Vagina (tissue), 2 donors: ENCODE measurements at regions not wholly inside any gene's neighbourhood (a gene's known extent, or its start where the extent isn't known, plus 50 kb on each side); places are given as distances from the start of the nearest gene placed in this dataset.

Experiments used
- DNase-seq, 2 donors: peaks; one replicate each; pipeline ENCODE4 v3.0.0-alpha.2; 2017; ENCODE audit errors: extremely low spot score in 2 of 2
- H3K27ac ChIP-seq: fragments of 200-600 bp; sonication (generic); one replicate; pipeline ENCODE4 v1.5.1; 2019
- H3K27me3 ChIP-seq: fragments of 200-600 bp; sonication (generic); one replicate; pipeline ENCODE4 v1.5.1; 2019
- H3K36me3 ChIP-seq, 2 donors: fragments of 200-600 bp; sonication (generic); one replicate each; pipeline ENCODE4 v1.5.1; 2017 to 2019
- H3K4me1 ChIP-seq: fragments of 200-600 bp; sonication (generic); one replicate; pipeline ENCODE4 v1.5.1; 2019
- H3K4me3 ChIP-seq, 2 donors: fragments of 200-600 bp; sonication (generic); 1 replicate in 1 of 2; 2 replicates in 1 of 2; pipeline ENCODE4 v1.5.1; 2016 to 2019
- H3K9me3 ChIP-seq: fragments of 200-600 bp; sonication (generic); one replicate; pipeline ENCODE4 v1.5.1; 2019
- POLR2A ChIP-seq, 2 donors: fragments of 450-650 bp; IDR thresholded peaks; one replicate each; pipeline ENCODE4 v1.6.1; 2017; ENCODE audit warnings: antibody characterized with exemption in 2 of 2, mild to moderate bottlenecking in 2 of 2, moderate library complexity in 2 of 2
- POLR2AphosphoS5 ChIP-seq, 2 donors: sonication (generic); formaldehyde crosslinking; IDR thresholded peaks; one replicate each; pipeline ENCODE4 v1.9.0; 2017; ENCODE audit warnings: antibody characterized with exemption in 2 of 2, mild to moderate bottlenecking in 2 of 2, low read depth in 1 of 2; ENCODE audit not compliant: insufficient read depth in 1 of 2
- intact Hi-C: fragments of 100-400 bp; cut with DNase I; formaldehyde crosslinking; loops from one replicate; pipeline ENCODE4 v1.15.1; 2023
- TF ChIP-seq, protein P1 (sequence below), 3 experiments: fragments of 450-650 bp in 2 of 3; fragments of 200-600 bp in 1 of 3; sonication (generic) in 1 of 3; IDR thresholded peaks; one replicate each; pipeline ENCODE4 v1.5.1; 2017 to 2019; ENCODE audit warnings: antibody characterized with exemption in 3 of 3, mild to moderate bottlenecking in 2 of 3, moderate library complexity in 2 of 3

DNA sequence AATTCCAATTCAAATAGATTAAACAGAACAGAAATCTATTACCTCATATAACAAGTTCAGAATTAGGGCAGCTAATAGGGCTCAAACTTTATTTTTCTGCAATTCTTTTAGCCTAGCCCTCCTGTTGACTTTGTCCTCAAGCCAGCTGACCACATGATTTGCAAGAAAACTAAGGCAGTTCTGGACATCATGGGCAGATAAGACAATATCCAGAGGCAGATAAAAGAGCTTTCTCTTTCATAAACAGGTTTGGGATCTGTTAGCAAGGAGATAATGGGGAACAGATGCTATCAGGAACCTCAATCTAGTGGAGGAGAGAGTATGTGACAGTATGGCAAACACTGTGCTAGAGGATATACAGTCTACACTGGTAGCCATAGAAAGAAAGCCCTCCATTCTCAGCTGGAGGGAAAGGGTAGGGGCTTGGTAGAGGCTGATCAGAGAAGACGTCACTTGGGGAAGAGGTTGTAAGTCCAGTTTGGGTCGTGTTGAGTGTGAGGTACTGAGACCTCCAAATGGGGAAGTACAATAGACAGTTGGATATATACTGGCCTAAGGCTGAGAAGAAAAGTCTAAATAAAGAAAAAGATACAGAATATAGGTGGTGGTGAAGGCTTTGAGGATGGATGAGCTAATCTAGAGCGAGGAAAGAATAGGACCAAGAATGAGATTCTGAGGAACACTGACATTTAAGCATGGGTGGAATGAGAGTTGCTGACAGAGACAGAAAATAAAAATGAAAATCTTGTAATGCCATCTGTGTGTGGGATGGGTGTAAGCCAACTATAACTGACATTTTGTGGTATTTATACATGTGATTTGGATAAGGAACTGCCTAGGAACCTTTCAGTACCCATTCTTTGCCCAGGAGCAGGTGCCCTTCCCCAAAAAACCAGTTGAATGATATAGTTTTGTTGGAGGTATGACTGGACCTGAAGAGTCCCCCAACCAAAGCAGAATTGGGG, 67.4 kb downstream of the CYB561 start:
- intact Hi-C loops, result no loop called here
- Histone ChIP-seq H3K27me3 (no peaks in the 10 kb centered on the region), H3K9me3 (no peaks in the 10 kb centered on the region), H3K27ac (no peak overlapping the region), H3K4me3 (no peak overlapping the region), H3K36me3 (no peaks in the 10 kb centered on the region), H3K4me1 (no peaks in the 10 kb centered on the region)
- TF ChIP-seq, protein P1, sequence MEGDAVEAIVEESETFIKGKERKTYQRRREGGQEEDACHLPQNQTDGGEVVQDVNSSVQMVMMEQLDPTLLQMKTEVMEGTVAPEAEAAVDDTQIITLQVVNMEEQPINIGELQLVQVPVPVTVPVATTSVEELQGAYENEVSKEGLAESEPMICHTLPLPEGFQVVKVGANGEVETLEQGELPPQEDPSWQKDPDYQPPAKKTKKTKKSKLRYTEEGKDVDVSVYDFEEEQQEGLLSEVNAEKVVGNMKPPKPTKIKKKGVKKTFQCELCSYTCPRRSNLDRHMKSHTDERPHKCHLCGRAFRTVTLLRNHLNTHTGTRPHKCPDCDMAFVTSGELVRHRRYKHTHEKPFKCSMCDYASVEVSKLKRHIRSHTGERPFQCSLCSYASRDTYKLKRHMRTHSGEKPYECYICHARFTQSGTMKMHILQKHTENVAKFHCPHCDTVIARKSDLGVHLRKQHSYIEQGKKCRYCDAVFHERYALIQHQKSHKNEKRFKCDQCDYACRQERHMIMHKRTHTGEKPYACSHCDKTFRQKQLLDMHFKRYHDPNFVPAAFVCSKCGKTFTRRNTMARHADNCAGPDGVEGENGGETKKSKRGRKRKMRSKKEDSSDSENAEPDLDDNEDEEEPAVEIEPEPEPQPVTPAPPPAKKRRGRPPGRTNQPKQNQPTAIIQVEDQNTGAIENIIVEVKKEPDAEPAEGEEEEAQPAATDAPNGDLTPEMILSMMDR (IDR thresholded peaks at IDR 0.05), result no peak
- TF ChIP-seq POLR2AphosphoS5 (IDR thresholded peaks at IDR 0.05; ENCODE audit: insufficient read depth in 1 of 2, low read depth in 1 of 2), result no peak
- TF ChIP-seq POLR2A (IDR thresholded peaks at IDR 0.05), result no peak
- DNase-seq, result no peak

- no peak overlapping the region for H3K4me3 ChIP-seq
- no peaks in the 10 kb centered on the region for H3K27me3 ChIP-seq
- no peak for DNase-seq
- no peaks in the 10 kb centered on the region for H3K4me1 ChIP-seq
- TF ChIP-seq, protein P1 (IDR thresholded peaks at IDR 0.05), result no peak
- intact Hi-C loops, result no loop called here
- no peaks in the 10 kb centered on the region for H3K36me3 ChIP-seq
- no peak overlapping the region for H3K27ac ChIP-seq
- no peaks in the 10 kb centered on the region for H3K9me3 ChIP-seq
These were observed 66.5 kb downstream of the CYB561 start for GRCh38 chr17:63379636-63380035.

DNA sequence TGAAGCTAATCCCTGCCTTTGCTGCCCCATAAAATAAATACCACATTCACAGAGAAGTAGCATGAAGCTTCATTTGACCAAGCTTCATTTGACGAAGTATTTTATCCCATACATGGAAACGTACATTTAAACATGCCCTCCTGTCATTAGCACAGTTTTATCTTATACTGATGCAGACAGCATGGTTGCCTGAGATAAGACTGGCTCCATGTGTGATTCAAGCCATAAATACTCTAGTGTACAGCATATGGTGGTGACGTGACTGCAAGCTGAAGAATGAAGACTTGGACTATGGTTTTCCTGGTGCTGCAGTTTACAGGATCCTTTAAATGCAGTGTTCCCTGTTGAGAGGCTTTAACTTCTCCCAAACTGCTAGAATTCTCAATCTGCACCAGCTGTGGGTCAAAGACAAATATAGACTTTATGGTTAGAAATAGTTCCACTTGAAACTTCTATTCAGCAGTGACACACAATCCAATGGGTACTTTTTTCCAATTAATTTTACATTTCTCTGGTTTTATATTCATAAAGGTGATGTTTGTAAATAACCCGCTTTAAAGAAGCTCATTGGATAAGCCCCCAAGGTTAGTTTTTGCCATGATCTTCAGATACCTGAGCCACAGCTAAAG, 64.9 kb downstream of the CYB561 start:
- H3K4me3 ChIP-seq, result no peak overlapping the region
- intact Hi-C loops, result no loop called here
- H3K27me3 ChIP-seq, result no peaks in the 10 kb centered on the region
- TF ChIP-seq POLR2A (IDR thresholded peaks at IDR 0.05) (no peak), POLR2AphosphoS5 (IDR thresholded peaks at IDR 0.05; ENCODE audit: insufficient read depth in 1 of 2, low read depth in 1 of 2) (no peak)
- TF ChIP-seq, protein P1 (IDR thresholded peaks at IDR 0.05), result no peak
- no peak overlapping the region for H3K27ac ChIP-seq
- no peaks in the 10 kb centered on the region for H3K9me3 ChIP-seq
- no peak for DNase-seq
- H3K36me3 ChIP-seq, result no peaks in the 10 kb centered on the region
- no peaks in the 10 kb centered on the region for H3K4me1 ChIP-seq

DNA sequence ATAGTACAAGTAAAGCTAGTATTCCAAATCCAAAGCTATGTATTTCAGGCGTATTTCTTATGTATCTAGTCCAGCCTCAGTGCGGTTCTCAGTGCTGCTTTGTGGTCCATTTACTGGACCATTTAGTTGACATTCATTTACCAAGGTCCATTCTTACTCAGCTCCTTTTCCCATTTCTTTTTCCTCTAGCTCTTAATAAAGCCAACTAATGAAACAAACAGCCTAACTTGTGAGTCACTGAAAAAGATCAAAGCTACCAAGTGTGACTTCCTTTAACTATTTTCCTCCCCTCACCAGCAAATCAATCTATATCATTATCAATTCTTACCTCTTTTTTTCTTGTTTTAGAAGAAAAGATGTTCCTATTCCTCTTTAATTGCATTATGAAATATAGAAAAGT, 64.0 kb downstream of the CYB561 start:
- no peak for TF ChIP-seq POLR2AphosphoS5 (IDR thresholded peaks at IDR 0.05; ENCODE audit: insufficient read depth in 1 of 2, low read depth in 1 of 2)
- TF ChIP-seq, protein P1 (IDR thresholded peaks at IDR 0.05), result no peak
- TF ChIP-seq POLR2A (IDR thresholded peaks at IDR 0.05), result no peak
- no peaks in the 10 kb centered on the region for H3K27me3 ChIP-seq
- H3K36me3 ChIP-seq, result no peaks in the 10 kb centered on the region
- H3K4me3 ChIP-seq, result no peak overlapping the region
- H3K9me3 ChIP-seq, result no peaks in the 10 kb centered on the region
- H3K27ac ChIP-seq, result no peak overlapping the region
- DNase-seq, result no peak
- no peaks in the 10 kb centered on the region for H3K4me1 ChIP-seq
- intact Hi-C loops, result no loop called here
